ENCODE measurements at regions not wholly inside any gene's neighbourhood (a gene's known extent, or its start where the extent isn't known, plus 50 kb on each side); places are given as distances from the start of the nearest gene placed in this dataset.

DNA sequence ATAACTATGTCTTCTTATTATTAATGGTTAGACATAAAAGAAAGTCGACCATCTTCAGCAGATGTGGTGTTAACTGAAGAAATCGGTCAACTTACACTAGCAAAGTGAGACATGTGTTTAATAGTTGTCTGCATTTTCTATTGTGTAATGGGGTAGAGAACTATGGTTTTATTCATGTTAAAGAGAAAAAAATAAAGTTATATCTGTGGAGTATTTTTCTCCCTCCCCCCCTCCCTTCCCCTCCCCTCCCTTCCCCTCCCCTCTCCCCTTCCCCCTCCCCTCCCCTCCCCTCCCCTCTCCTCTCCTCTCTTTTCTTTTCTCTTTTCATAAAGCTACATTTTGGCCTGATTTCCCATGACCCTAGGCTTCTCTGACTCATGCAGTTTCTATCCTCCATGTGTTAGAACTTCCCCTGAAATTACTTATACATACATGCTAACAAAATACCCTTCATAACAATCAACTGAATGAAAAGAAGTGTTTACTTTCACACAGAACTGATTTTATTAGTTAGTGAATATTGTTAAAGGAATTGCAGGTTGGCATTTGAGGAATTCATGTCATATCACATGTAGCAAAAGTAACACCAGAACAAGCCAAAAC, 1431.0 kb upstream of the ATXN8OS start:
- Histone ChIP-seq H3F3A (ENCODE audit: insufficient read depth, low read length) (no peaks in the 10 kb centered on the region), H3K9me2 (replicated peaks; ENCODE audit: insufficient read depth, low read length) (no peaks in the 10 kb centered on the region), H3K79me2 (ENCODE audit: low read length) (no peaks in the 10 kb centered on the region), H3K9me3 (replicated peaks; ENCODE audit: insufficient read depth, low read length) (no peaks in the 10 kb centered on the region), H3K4me1 (ENCODE audit: low read length) (no peaks in the 10 kb centered on the region), H3K27ac (ENCODE audit: low read length) (no peak overlapping the region), H3K36me3 (replicated peaks; ENCODE audit: insufficient read depth, low read length) (no peaks in the 10 kb centered on the region), H3K4me2 (ENCODE audit: low read depth, low read length) (no peak overlapping the region), H2AFZ (ENCODE audit: low read length) (no peak overlapping the region), H4K20me1 (ENCODE audit: insufficient read depth, low read length) (no peaks in the 10 kb centered on the region), H3K9ac (ENCODE audit: low read length) (no peak overlapping the region), H3K27me3 (replicated peaks; ENCODE audit: insufficient read depth, low read length) (no peaks in the 10 kb centered on the region), H3K4me3 (ENCODE audit: low read length) (no peak overlapping the region)
- TF ChIP-seq EZH2 (optimal IDR thresholded peaks at IDR 0.05; ENCODE audit: low read depth, low read length) (no peak), EZH2phosphoT487 (IDR thresholded peaks at IDR 0.05; ENCODE audit: low read length) (no peak)
- TF ChIP-seq, protein P1, sequence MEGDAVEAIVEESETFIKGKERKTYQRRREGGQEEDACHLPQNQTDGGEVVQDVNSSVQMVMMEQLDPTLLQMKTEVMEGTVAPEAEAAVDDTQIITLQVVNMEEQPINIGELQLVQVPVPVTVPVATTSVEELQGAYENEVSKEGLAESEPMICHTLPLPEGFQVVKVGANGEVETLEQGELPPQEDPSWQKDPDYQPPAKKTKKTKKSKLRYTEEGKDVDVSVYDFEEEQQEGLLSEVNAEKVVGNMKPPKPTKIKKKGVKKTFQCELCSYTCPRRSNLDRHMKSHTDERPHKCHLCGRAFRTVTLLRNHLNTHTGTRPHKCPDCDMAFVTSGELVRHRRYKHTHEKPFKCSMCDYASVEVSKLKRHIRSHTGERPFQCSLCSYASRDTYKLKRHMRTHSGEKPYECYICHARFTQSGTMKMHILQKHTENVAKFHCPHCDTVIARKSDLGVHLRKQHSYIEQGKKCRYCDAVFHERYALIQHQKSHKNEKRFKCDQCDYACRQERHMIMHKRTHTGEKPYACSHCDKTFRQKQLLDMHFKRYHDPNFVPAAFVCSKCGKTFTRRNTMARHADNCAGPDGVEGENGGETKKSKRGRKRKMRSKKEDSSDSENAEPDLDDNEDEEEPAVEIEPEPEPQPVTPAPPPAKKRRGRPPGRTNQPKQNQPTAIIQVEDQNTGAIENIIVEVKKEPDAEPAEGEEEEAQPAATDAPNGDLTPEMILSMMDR (IDR thresholded peaks at IDR 0.05; ENCODE audit: low read length), result no peak
- DNase-seq, result no peak

DNA sequence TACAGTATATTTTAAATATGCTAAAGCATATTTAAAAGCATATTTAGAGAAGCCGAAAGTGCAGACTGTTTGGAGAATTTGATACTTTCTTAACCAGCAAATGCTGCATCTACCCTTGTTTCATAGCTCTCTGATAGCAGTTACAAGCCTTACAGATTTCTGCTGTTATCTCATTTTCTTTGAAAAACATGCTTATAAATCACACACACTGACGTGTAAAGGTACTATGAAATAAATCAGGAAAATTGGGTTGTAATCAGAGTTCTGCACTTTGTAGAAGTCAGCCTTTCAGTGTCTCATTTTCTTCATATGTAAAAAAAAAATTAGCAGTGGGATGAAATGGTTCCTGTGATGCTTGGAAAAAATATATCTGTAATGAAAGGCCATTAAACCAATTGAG, 1432.4 kb upstream of the ATXN8OS start:
- H3K79me2 ChIP-seq (ENCODE audit: low read length), result no peaks in the 10 kb centered on the region
- no peaks in the 10 kb centered on the region for H3K9me2 ChIP-seq (replicated peaks; ENCODE audit: insufficient read depth, low read length)
- H3K9ac ChIP-seq (ENCODE audit: low read length), result no peak overlapping the region
- H3K4me3 ChIP-seq (ENCODE audit: low read length), result no peak overlapping the region
- H3K27me3 ChIP-seq (replicated peaks; ENCODE audit: insufficient read depth, low read length), result no peaks in the 10 kb centered on the region
- no peaks in the 10 kb centered on the region for H3F3A ChIP-seq (ENCODE audit: insufficient read depth, low read length)
- no peaks in the 10 kb centered on the region for H3K36me3 ChIP-seq (replicated peaks; ENCODE audit: insufficient read depth, low read length)
- no peaks in the 10 kb centered on the region for H3K4me1 ChIP-seq (ENCODE audit: low read length)
- no peak overlapping the region for H3K4me2 ChIP-seq (ENCODE audit: low read depth, low read length)
- no peaks in the 10 kb centered on the region for H3K9me3 ChIP-seq (replicated peaks; ENCODE audit: insufficient read depth, low read length)
- TF ChIP-seq EZH2phosphoT487 (IDR thresholded peaks at IDR 0.05; ENCODE audit: low read length) (no peak), EZH2 (optimal IDR thresholded peaks at IDR 0.05; ENCODE audit: low read depth, low read length) (no peak)
- TF ChIP-seq, protein P1 (IDR thresholded peaks at IDR 0.05; ENCODE audit: low read length), result no peak
- H4K20me1 ChIP-seq (ENCODE audit: insufficient read depth, low read length), result no peaks in the 10 kb centered on the region
- DNase-seq, result no peak
- no peak overlapping the region for H2AFZ ChIP-seq (ENCODE audit: low read length)
- H3K27ac ChIP-seq (ENCODE audit: low read length), result no peak overlapping the region

DNA sequence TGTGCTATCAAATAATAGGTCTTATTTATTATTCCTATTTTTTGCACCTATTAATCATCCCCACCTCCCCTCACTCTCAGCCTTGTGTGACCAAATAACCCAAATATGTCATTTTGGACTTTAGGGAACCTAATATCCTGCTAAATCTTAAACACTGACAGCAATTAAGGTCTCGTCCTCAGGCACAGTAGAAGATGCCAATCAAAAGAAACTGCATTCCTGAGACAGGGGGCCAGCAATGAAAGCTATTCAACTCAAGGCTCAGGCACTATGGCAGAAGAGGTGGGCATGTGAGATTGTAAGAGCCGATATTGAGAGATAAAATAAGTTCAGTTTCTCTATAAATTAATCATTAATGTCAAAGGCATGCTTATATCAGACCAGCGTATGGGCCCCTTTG, 1437.7 kb upstream of the PCDH9 start:
- no peaks in the 10 kb centered on the region for H4K20me1 ChIP-seq (ENCODE audit: insufficient read depth, low read length)
- no peak overlapping the region for H3K9ac ChIP-seq (ENCODE audit: low read length)
- H3K9me3 ChIP-seq (replicated peaks; ENCODE audit: insufficient read depth, low read length), result no peaks in the 10 kb centered on the region
- H3K36me3 ChIP-seq (replicated peaks; ENCODE audit: insufficient read depth, low read length), result no peaks in the 10 kb centered on the region
- H3K79me2 ChIP-seq (ENCODE audit: low read length), result no peaks in the 10 kb centered on the region
- H3K4me1 ChIP-seq (ENCODE audit: low read length), result no peaks in the 10 kb centered on the region
- H3K4me3 ChIP-seq (ENCODE audit: low read length), result no peak overlapping the region
- H3K9me2 ChIP-seq (replicated peaks; ENCODE audit: insufficient read depth, low read length), result no peaks in the 10 kb centered on the region
- no peak overlapping the region for H3K4me2 ChIP-seq (ENCODE audit: low read depth, low read length)
- H3K27me3 ChIP-seq (replicated peaks; ENCODE audit: insufficient read depth, low read length), result no peaks in the 10 kb centered on the region
- TF ChIP-seq EZH2phosphoT487 (IDR thresholded peaks at IDR 0.05; ENCODE audit: low read length) (no peak), EZH2 (optimal IDR thresholded peaks at IDR 0.05; ENCODE audit: low read depth, low read length) (no peak)
- TF ChIP-seq, protein P1 (IDR thresholded peaks at IDR 0.05; ENCODE audit: low read length), result no peak
- no peak overlapping the region for H2AFZ ChIP-seq (ENCODE audit: low read length)
- H3F3A ChIP-seq (ENCODE audit: insufficient read depth, low read length), result no peaks in the 10 kb centered on the region
- no peak for DNase-seq
- no peak overlapping the region for H3K27ac ChIP-seq (ENCODE audit: low read length)
